GM10847 (cell line): ENCODE measurements at regions not wholly inside any gene's neighbourhood (a gene's known extent, or its start where the extent isn't known, plus 50 kb on each side); places are given as distances from the start of the nearest gene placed in this dataset.

Source experiments
- POLR2A ChIP-seq: IDR thresholded peaks from 2 replicates; pipeline ENCODE4 v1.6.1; 2011; ENCODE audit not compliant: insufficient read length; ENCODE audit errors: extremely low read depth

DNA sequence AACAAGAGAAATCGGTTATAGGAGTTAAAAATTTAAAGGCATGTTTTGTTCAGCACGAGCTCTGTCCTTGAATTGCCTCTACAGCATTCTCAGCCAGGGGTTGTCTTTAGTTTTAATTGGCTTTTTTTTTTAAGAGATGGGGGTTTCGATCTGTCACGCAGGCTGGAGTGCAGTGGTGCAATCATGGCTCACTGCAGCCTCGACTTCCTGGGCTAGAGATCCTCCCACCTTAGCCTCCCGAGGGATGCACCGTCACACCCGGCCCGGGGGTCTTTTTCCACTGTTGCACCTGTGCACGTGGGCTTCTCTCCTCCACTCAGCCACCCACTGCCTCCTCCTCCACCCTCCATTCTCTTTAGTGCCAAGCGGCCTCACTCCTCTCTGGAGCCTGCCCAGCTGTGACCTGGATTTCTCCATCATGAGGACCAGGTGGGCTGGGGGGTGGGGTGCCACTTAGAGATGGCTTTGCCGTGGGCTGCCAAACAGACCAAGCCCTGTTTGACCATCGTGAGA lies 106.8 kb upstream of the SEC14L1 start:
- no peak for TF ChIP-seq POLR2A

DNA sequence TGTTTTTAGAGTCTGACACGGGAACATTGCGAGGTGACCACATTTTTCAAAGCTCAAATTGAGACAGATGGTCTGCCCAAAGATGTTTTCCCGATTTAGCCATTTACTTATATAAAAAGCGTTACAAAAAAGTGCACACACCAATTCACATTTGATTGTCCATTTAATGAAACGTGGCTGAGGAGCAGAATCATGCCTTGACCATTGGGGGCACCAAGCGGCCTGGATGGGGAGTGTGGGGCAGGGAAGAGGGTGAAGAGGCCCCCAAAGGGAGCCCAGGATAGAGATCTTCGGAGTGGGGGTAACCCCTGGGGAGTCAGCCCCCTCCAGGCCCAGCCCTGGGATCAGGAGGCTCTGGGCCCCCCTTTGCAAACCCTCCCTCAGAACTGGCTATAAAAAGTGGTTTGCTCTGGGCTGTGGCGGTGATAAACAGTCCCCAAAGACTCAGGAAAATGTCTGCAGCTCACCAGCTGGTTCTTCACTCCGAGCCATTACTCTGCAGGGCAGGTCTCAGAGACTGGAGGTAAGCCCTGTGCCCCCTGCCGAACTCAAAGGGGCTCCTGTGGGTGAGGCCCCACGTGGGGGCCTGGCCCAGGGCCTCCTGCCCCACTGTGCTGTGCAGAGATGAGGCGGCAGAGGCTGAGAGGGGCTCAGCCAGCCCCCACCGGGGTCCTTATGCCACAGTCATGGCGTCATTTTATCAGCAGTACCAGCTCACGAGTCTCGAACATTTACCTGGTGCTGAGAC lies 105.9 kb upstream of the SEC14L1 start:
- TF ChIP-seq POLR2A: no peak

DNA sequence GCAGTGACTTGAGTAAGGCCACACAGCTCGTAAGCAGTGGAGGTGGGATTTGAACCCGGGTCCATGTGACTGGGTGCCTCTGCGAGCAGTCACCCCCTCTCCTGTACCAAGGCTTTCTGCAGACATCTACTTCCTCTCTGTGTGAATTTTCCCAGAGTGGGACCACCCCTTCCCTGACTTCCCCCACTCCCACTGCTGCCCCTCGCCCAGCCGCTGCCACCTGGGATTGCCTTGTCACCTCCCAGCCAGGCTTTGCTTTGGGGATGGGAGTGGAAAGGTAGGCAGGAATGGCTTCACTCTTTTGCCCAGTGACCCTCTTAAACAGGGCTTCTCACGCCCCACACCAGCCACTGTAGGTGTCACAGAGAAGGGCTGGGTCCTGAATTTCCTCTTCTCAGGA lies 105.2 kb upstream of the SEC14L1 start:
- TF ChIP-seq POLR2A: no peak

DNA sequence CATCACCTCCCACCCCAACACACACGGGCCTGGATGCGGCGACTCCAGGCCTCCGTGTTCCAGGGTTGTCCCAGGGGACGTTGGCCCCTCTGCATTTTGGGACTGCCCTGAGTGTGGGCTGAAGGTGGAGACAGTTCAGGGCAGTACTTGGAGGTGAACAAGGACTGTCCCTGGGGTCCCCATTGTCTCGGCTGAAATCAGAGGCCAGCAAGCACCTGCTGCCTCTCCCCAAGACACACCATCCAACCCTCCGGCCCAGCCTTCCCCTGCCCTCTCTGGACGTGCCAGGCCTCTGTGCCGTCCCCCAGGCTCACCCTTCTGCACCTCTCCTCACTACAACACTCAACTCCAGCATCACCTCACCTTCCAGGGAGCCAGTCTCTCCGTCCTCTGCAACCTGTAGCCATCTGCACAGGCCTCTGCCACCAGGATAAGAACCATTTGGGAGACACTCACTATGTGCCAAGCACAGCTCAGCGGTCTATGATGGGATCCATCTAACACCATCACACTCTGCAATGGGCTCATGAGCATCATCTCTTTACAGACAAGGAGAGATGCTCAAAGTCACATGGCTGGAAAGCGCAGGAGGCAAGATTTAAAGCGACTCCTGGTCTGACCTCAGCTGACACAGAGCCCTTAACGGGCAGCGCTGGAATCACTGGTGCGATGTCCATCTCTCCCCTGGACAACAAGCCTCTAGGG lies 104.5 kb upstream of the SEC14L1 start:
- TF ChIP-seq POLR2A: no peak

DNA sequence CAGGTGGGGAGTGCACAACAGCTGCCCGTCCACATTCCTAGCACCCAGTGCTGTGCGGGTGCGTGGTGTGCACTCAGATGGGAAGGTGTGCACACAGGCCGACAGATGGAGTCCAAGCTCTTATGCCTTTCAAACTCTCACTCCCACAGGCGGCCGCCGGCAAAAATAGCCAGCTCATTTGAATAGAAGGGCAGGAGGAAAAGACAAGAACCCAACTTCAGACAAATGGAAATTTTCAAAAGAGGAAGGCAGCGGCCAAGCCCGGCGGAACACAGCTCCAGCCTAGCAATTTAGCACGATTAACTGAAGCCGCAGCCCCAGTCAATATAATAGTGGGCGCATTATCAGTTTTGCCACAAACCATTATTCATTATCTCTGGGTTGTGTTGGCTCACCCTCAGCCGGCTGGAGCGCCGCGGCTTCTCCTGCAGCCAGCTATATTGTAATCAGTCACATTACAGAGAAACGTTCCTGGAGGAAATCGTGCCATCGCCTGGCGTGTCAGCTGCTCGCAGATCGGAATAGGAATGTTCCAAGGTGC lies 103.9 kb upstream of the SEC14L1 start:
- no peak for TF ChIP-seq POLR2A

DNA sequence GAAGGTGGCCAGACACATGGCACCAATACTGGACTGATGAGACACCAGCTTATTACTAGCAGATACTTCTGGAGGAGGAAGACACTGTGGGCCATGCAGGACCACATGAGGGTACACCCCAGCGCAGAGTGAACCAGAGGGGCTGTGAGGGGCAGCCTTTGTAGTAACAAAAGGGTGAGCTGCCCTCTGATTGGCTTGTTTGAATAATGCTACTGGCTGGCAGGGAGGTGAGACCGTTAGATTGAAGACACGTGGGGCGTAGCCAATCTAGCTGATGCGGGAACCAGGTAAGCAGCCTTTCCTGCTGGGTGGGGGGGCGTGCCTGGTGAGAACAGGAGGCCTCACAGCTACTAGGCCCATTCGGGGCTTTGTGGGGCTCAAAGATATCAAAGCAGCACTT lies 102.8 kb upstream of the SEC14L1 start:
- no peak for TF ChIP-seq POLR2A

DNA sequence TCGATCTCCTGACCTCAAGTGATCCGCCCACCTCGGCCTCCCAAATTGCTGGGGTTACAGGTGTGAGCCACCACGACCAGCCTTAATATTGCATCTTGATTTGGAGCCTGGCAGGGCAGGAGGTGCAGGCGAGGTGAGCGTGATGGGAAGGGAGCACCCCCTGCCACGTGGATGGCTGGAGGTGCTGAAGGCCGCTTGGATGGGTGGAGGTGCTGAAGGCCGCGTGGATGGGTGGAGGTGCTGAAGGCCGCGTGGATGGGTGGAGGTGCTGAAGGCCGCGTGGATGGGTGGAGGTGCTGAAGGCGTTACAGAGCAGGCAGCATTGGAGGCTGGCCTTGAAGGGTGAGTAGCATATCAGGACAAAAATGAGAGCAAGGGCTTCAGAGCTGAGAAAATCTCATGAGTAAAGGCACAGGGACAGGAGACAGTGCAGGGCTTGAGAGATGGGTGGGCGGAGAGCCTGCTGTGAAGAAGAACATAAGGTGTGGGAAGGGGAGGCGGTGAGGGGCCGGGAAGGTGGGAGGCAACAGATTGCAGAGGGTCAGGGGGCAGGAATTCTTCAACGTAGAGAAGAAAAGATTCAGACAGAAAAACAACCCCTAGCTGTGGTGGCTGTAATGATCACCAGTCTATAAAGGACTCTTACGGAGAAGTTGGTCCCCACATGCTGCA lies 101.7 kb upstream of the SEC14L1 start:
- no peak for TF ChIP-seq POLR2A

DNA sequence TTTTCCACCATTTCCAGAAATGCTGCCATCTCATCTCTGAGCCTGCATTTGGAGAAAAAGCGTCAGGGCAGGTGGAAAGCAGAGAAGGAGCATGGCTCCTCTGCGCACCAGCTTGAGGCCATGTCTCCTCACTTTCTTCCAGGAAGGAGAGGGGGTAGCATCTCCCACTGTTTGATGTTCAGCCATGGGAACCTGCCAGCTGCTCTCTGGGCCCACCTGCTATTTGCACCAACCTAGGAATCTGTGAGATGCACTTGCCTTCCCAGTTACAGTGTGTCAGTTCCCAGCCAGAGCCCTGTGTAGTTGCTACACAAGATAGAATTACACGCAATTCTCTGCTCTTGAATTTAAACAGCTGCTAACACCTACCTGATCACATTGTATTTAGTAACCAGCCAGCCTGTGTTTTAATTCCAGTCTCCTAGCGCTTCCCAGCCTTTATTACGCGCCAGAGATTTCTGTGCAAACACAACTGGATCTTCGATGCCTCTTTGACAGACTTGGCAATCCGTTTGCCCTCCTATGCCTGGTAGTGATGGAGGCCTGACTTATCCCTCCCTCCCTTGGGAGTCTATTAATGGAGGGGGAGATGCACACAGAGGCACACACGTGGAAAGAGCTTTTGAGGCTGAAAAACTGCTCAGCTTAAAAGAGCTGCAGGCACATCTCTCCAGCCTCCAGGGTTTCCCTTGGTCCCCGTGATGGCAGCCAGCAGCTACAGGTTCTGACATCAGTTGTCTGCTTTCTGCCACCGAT lies 98.1 kb upstream of the SEC14L1 start:
- no peak for TF ChIP-seq POLR2A

DNA sequence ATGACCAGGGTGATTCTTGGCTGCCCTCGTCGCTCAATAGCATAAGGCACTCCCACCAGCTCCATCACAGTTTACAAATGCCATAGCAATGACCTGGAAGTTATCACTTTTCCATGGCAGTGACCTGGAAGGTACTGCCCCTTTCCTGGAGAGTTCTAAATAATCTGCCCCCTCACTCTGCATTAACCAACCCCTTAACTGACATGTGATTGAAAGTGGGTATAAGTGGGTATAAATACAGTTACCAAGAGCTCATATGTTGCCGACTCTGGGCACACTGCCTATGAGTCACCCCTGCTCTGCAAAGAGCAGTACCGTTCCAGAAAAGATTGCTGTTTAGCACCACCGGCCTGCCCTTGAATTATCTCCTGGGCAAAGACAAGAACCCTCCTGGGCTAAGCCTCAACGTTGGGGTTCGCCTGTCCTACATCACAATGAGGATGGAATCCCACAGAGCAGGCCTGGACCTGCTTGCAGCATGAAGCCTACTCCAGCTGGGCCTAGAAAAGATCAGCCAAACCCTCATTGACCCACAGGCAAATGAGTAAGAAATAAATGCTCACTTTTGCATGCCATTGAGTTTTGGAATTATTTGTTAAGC lies 95.2 kb upstream of the SEC14L1 start:
- TF ChIP-seq POLR2A: no peak

DNA sequence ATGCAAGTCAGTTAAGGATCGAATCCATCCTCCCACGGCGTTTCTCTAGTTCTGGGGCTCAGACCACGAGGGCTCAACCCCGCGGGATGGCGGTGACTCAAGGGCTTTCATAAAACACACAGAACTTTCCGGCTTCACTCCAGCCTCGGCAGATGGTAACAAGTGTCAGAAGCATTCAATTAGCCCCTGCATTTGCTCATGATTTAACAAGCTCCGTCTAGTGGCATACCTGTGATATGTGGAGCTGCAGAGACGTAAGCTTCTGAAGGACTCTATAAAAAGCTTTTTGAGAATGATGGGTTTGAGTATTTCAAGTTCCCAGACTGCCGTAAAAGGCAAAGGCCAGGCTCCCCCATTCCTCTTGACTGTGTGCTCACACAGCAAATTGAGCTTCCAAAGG lies 91.3 kb upstream of the SEC14L1 start:
- no peak for TF ChIP-seq POLR2A

DNA sequence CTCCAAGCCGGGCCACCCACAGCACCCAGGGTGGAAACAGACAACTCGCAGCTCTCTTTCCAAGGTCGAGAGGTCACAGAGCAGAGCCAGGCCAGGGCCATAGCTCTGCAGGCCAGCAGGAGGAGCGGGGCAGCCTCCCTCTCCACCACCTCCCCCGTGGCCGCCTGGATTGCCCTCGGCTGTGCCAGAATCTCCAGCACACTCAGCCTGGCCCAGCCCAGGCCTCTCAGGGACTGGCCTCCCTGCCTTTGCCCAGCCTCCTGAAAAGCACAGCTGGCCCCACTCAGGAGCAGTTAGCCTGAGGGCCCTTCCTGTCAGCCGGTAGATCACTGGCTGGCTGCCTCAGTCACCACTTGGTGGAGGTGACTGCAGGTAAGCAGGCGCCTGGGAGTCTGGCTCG lies 85.8 kb upstream of the SEC14L1 start:
- TF ChIP-seq POLR2A: no peak

DNA sequence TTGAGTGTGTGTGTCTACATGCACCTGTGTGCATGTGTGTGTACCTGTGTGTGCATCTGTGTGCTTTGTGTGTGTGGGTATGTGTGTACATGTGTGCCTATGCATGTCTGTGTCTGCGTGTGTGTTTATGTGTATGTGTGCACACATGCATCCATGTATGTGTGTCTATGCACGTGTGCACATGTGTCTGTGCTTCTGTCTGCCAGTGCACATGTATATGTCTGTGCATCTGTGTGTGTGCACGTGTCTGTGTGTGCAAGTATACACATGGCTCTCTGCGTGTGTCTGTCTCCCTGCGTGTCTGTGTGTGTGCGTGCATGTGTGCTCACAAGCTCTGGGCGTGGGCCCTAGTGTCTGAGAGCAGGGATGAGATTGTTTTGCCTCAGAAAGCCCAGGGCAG lies 85.3 kb upstream of the SEC14L1 start:
- no peak for TF ChIP-seq POLR2A

DNA sequence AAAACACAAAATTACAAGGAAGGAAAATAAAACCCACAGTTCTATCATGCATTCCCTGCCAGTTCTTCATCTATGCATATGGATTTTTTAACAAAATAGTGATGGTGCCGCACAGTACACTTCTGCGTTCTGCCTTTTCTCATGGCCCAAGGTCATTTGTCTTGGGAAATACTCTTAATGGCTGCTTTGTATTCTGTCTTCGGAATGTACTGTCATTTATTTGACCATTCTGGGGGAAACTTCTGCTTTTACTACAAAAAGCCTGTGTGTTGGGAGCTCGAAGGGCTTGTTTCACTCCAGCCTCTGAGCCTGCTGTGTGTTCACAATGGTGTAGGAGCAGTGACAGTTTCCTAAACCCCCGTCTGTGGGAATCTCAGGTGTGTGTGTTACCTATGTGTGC lies 82.8 kb upstream of the SEC14L1 start:
- TF ChIP-seq POLR2A: no peak

DNA sequence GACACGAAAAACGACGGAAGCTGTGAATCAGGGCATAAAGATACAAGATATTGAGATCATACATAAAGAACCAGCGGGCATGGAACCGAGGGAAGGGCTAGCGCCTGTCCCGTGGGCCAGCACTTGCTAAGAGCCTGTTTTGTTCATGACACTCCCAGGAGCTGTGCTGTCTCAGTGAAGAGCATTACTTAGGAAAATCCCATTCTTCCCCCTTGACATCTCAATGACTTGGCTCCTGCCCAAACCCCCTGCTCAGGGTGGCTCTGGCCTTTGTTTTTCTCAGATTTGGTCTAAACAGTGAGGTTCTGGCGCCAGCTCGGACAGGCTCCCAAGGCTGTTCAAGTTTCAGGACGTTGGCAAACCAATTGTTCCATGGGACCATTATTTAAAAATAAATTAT lies 79.1 kb upstream of the SEC14L1 start:
- no peak for TF ChIP-seq POLR2A

DNA sequence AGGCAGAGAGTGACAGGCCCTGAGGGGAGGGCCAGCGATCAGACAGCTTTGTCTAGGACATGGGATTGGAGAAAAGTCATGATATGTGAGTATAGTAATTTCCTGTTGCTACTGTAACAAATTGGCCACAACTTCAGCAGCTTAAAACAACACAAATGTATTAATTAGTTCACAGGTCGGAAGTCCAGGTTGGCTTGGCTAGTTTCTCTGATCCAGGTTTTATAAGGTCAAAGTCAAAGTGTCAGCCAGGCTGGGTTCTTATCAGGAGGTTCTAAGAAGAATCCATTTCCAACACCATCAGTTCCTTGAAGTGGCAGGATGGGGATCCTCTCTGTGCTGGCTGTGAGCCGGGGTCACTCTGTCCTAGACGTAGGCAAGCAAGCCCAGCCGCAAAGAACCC lies 76.2 kb upstream of the SEC14L1 start:
- no peak for TF ChIP-seq POLR2A
